ENCODE measurements at regions not wholly inside any gene's neighbourhood (a gene's known extent, or its start where the extent isn't known, plus 50 kb on each side); places are given as distances from the start of the nearest gene placed in this dataset.

DNA sequence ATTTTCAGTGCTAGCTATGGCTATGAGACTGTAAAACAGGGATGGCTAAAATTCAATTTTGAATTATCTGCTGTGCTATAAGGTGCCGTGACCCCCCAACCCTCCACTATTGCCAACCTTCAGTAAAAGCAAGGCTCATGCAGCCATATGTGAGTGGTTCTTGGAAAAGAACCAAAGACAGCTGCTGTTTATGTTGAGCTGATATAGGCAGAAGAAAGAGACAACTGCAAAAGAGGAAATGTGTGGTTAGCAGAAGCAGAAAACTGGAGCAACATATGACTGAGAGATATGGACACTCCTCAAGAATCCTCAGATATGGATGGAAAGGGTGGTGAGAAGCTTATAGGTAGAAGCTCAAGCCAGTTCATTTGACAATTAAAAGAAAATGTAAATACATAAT is 200.3 kb downstream of the TLE1 start:
- DNase-seq (ENCODE audit: low spot score) = no peak

GRCh38 chr9:81480828-81481604 is 208.3 kb downstream of the TLE1 start:
- DNase-seq (ENCODE audit: low spot score) = no peak

DNA sequence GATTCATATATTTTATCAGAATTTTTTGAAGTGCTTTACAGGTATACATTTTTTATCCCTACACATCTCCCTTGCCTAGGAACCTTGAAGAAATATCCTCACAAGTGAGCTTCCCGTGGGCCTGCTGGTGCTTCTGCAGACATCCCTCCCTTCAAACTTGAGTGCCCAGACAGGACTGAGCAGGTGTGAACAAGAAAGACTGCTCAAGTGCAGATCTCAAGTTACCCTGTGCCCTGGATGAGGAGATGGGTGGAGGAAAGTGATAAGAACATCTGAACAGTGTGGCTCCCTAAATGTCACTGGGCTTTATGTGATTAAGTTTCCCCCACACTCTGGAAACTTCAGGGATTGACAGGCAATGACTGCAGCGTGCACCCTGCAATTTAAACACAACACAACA is 209.8 kb downstream of the TLE1 start:
- peak; percentile 21 for DNase-seq (ENCODE audit: low spot score)

GRCh38 chr9:81477669-81478068 is 211.7 kb downstream of the TLE1 start:
- DNase-seq (ENCODE audit: low spot score) = no peak

DNA sequence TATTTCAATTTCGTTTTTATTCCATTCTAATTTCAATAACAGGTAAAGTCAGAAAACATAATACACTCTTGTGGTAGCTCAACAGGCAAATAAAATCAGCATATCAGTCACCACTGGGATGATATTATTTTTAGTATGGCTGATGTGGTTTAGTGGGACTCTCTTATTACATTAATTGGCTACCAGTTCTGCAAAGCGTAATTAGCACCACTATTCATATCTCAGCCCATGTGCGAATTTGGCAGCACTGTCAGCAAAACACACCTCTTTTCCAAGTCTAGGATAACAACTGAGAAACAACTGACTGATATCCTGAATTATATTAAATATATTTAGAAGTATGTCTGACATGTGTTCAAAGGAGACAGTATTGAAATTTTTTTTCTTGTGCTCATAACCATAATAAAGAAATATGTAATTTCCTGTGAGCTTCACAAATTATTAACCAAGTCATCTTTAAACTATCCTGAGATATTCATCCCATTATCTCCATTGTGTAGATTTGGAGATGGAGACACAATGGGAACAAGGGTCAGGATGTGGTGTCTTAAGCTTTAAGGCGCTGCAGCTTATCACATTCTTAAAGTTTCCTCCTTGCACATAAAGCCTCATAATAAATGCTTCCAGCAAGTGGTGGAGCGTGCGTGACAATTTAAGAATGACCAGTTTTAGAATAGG is 212.4 kb downstream of the TLE1 start:
- DNase-seq (ENCODE audit: low spot score) = no peak

DNA sequence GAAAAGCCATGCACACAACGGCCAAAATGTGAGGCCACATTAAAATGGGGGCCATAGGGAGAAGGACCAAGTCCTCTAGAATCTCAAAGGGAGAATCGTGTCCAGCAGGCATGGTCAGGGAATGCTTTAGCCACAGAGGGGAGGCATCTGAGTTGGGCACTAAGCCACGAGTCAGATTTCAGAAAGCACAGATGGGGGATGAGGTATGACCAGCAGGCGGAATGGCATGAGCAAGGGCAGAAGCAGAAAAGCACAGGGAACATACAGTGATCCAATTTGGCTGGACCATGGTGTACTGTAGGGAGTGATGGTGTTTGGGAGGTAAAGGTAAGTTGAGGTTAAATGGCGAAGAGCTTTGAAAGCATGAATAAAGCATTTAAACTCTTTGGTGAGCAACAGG is 214.6 kb downstream of the TLE1 start:
- DNase-seq (ENCODE audit: low spot score) = no peak

DNA sequence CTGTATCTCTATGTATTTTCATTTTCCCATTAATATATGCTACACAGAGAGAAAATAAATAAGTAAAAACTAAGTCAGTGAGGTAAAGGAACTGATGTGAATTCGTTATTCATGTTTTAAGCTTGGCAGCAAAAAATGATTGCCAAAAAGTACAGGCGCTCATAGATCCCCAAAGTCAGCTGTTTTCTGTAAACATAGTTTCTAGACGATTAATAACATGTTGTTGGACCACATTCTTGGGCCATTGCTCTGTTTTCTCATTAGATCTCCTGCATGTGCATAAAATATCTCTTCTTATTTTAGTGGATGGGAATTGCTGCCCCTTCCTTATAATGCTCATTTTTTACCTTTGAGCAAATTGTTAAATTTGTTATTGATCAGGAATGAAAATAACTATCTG is 215.2 kb downstream of the TLE1 start:
- DNase-seq (ENCODE audit: low spot score) = no peak

- DNase-seq (ENCODE audit: low spot score) = no peak
These were observed 215.6 kb downstream of the TLE1 start for GRCh38 chr9:81473708-81474107.

- DNase-seq (ENCODE audit: low spot score) = no peak
These were observed 216.1 kb downstream of the TLE1 start for GRCh38 chr9:81473206-81473605.

- DNase-seq (ENCODE audit: low spot score) = peak; percentile 57
These were observed 216.6 kb downstream of the TLE1 start for GRCh38 chr9:81472701-81473100.

DNA sequence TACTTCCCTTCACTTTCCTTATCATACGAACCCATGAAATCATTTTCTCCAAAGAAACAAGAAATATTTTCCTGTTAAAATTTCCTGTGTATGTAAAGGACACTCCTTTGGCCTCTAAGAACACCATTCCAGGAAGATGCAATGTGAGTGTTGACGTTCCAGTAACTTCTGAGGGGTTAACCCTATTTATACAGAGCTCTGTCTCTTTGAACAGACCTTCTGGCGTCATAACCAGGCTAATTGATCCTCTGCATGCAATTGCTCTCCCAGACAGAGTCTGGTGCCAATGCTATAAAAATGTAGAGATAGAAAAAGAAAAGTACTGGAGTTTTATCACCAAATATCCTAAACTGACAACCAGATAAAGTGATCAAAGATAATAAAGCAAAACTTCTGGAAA is 218.5 kb downstream of the TLE1 start:
- DNase-seq (ENCODE audit: low spot score) = peak; percentile 25

DNA sequence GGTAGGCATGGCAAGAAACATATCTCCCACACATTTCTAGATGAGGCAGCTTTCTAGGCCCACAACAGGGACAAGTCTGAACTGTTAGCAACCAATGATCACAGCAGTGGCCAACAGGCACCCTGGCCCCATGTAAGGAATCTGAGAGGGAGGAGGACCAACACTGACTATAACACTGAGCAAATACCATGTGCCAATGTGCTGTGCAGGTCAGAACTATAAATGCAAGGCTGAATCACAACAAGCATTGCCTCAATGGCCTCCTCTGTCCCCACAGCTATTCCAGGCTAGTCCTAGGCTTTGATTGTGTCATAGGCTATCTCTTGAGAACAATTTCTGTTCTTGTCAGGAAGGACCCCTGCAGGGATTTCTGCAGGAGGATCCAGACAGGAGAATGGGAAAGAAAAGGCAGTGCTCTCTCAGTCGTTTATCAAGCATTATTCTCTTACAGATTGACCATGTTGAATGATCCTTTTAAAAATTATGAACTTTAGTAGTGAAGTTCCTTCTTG is 221.2 kb downstream of the TLE1 start:
- DNase-seq (ENCODE audit: low spot score) = no peak

DNA sequence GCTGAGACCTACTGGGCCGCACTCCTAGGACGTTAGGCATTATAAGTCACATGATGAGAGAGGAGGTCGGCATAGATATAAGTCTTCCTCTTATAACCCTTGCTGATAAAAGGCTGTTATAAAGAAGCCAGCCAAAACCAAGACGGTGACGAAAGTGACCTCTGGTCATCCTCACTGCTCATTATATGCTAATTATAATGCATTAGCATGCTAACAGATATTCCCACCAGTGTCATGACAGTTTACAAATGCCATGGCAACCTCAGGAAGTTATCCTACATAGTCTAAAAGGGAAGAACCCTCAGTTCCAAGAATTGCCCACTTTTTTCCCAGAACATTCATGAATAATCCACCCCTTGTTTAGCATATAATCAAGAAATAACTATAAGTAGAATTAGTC is 222.4 kb downstream of the TLE1 start:
- no peak for DNase-seq (ENCODE audit: low spot score)

- DNase-seq (ENCODE audit: low spot score) = no peak
These were observed 223.8 kb downstream of the TLE1 start for GRCh38 chr9:81465468-81466011.

DNA sequence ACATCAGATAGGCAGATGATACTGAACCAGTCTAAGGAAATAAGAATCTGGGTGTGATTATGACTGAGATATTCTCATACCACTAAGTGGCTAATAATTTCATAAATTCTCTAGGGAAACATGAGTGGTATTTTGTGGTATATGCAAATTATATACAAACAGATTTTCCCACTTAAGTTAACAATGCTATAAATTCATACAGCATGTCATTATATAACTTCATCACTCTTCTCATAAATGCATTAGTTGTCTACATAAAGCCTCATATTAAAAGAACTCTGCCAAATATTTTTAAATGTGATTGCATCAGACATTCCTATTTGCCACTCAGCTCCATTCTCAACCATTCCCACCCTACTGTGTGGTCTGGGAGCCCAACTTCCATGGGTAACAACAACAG is 226.5 kb downstream of the TLE1 start:
- DNase-seq (ENCODE audit: low spot score) = no peak

- DNase-seq (ENCODE audit: low spot score) = no peak
These were observed 228.2 kb downstream of the TLE1 start for GRCh38 chr9:81461196-81461595.

- peak; percentile 76 for DNase-seq (ENCODE audit: low spot score)
These were observed 228.7 kb downstream of the TLE1 start for GRCh38 chr9:81460693-81461092.

- DNase-seq (ENCODE audit: low spot score) = no peak
These were observed 229.8 kb downstream of the TLE1 start for GRCh38 chr9:81459591-81459990.

DNA sequence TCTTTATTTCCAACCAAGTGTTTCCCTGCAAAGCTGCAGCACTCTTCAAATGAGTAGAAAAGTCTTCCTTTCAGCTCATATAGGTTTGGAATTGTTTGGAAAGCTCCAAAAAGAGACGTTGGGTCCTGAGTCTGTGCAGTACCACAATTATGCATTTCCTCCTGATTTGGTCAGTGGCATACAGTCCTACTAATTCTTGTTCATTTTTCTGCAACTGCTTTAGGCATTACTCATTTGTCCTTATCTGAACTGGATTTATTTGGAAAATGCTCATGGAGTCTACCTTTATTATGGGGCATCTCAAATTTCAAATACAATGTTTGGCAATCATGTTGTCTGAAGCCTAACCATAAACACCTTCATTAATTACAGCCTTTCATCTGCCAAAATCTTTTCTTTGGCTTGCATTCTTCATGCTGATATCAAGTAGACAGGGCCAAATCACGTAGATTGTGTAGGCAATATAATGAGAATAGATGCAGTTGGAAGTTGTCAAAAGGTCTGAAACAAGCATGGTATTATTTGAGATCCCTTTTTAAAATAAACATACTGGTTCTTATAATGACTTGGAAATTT is 232.8 kb downstream of the TLE1 start:
- no peak for DNase-seq (ENCODE audit: low spot score)

DNA sequence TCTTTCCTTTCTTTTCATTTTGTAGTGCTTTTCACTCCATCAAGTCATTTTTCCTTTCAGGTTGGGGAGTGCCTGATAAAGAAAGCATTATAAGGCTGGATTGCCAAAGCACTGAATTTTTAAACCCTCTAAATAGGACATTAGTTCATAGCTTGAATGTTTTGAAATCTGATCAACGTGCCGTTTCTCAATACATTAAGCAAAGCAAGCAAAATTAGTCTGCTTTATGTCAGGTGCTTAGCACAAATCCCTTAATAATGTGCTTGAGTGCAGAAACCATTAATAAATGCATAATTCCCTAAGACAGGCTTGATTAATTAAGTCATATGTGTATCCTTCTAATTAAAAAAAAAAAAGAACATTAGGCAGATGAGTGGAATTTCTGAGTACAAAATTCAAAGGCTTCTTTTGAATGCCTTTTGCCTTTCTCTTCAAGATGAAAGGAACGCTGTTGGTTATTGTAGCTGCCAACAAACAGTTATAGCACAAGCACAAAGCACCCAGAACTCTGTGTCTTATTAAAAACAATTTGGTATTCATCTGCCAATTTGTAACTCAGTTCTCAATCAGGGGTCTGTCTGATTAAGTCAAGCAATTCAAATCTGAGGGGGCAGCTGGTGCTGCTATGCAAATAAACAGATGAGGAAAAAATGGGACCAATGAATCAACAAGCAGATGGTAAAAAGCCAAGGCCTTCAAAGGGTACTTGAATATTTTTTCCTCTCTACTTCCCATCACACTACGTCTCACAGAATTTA is 233.7 kb downstream of the TLE1 start:
- DNase-seq (ENCODE audit: low spot score) = no peak

GRCh38 chr9:81445331-81445921 is 243.9 kb downstream of the TLE1 start:
- no peak for DNase-seq (ENCODE audit: low spot score)
